ENCODE measurements at regions not wholly inside any gene's neighbourhood (a gene's known extent, or its start where the extent isn't known, plus 50 kb on each side); places are given as distances from the start of the nearest gene placed in this dataset.
"Not testable (repeated sequence)": the region's sequence is repeated elsewhere in the genome, so short reads cannot be mapped to it uniquely, and the experiment has no call there.

GRCh38 chr1:115153966-115154557 lies 64.8 kb upstream of the TSPAN2 start:
- H3K9ac ChIP-seq (ENCODE audit: control insufficient read depth, insufficient read depth, low read length) = no peak overlapping the region
- no peak overlapping the region for H2AFZ ChIP-seq (ENCODE audit: control insufficient read depth, low read depth, low read length)
- no peaks in the 10 kb centered on the region for H4K20me1 ChIP-seq (ENCODE audit: control insufficient read depth, insufficient read depth)
- in situ Hi-C loops (cut with MboI) = no loop called here
- WGBS (ENCODE audit: insufficient coverage, insufficient replicate concordance, low lambda C conversion rate, missing lambda C conversion rate) = 84% methylated on average over 5 of the region's 5 CpGs
- no peak overlapping the region for H3K4me2 ChIP-seq (ENCODE audit: control insufficient read depth, insufficient read depth)
- SMC1A ChIA-PET (ENCODE audit: uncharacterized antibody, unreplicated experiment) = no interaction called here
- no peak for FAIRE-seq
- CTCF ChIA-PET = no interaction called here
- no peaks in the 10 kb centered on the region for H3K36me3 ChIP-seq (ENCODE audit: control insufficient read depth in 2 of 2, insufficient read depth in 2 of 2, low read length in 1 of 2)
- TF ChIP-seq, protein P1, sequence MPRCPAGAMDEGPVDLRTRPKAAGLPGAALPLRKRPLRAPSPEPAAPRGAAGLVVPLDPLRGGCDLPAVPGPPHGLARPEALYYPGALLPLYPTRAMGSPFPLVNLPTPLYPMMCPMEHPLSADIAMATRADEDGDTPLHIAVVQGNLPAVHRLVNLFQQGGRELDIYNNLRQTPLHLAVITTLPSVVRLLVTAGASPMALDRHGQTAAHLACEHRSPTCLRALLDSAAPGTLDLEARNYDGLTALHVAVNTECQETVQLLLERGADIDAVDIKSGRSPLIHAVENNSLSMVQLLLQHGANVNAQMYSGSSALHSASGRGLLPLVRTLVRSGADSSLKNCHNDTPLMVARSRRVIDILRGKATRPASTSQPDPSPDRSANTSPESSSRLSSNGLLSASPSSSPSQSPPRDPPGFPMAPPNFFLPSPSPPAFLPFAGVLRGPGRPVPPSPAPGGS (IDR thresholded peaks at IDR 0.05; ENCODE audit: borderline replicate concordance, insufficient read depth, low read depth, low read length, poor library complexity, severe bottlenecking) = no peak
- TF ChIP-seq BRCA1 (IDR thresholded peaks at IDR 0.05; ENCODE audit: low read depth, low read length) = no peak
- TF ChIP-seq HDAC2 (IDR thresholded peaks at IDR 0.05) = no peak
- TF ChIP-seq KAT2A (conservative IDR thresholded peaks at IDR 0.05; ENCODE audit: control insufficient read depth, low read depth, low read length) = no peak
- POLR2A ChIA-PET = no interaction called here
- ATAC-seq = no peak
- no TSS peak for BruUV-seq (replicated peaks)
- intact Hi-C loops (cut with micrococcal nuclease; ENCODE audit: unreplicated experiment) = no loop called here
- no peaks in the 10 kb centered on the region for H3K27me3 ChIP-seq (replicated peaks in 1 of 2; ENCODE audit: control insufficient read depth in 2 of 2, insufficient read depth in 2 of 2, low read length in 1 of 2)
- no peak overlapping the region for H3K4me3 ChIP-seq
- no peaks in the 10 kb centered on the region for H3K9me3 ChIP-seq (replicated peaks; ENCODE audit: control insufficient read depth, insufficient read depth, low read length)
- no peak for DNase-seq (ENCODE audit: low read depth, low spot score)
- no peaks in the 10 kb centered on the region for H3K4me1 ChIP-seq (ENCODE audit: control insufficient read depth, insufficient read depth, low read length)
- no peaks in the 10 kb centered on the region for H3K79me2 ChIP-seq (ENCODE audit: control insufficient read depth, insufficient read depth, low read length)
- H3K27ac ChIP-seq (ENCODE audit: control insufficient read depth, insufficient read depth) = no peak overlapping the region
- RAD21 ChIA-PET (ENCODE audit: unreplicated experiment) = no interaction called here

- FAIRE-seq; H3K9me3 ChIP-seq (replicated peaks; ENCODE audit: control insufficient read depth, insufficient read depth, low read length); BruUV-seq (replicated peaks); in situ Hi-C loops (cut with MboI); CTCF ChIA-PET; H3K36me3 ChIP-seq (ENCODE audit: control insufficient read depth in 2 of 2, insufficient read depth in 2 of 2, low read length in 1 of 2); H2AFZ ChIP-seq (ENCODE audit: control insufficient read depth, low read depth, low read length); H3K4me3 ChIP-seq; SMC1A ChIA-PET (ENCODE audit: uncharacterized antibody, unreplicated experiment); DNase-seq (ENCODE audit: low read depth, low spot score); H3K27me3 ChIP-seq (replicated peaks in 1 of 2; ENCODE audit: control insufficient read depth in 2 of 2, insufficient read depth in 2 of 2, low read length in 1 of 2); H3K79me2 ChIP-seq (ENCODE audit: control insufficient read depth, insufficient read depth, low read length); H3K4me1 ChIP-seq (ENCODE audit: control insufficient read depth, insufficient read depth, low read length); H4K20me1 ChIP-seq (ENCODE audit: control insufficient read depth, insufficient read depth); intact Hi-C loops (cut with micrococcal nuclease; ENCODE audit: unreplicated experiment); ATAC-seq; H3K27ac ChIP-seq (ENCODE audit: control insufficient read depth, insufficient read depth); H3K9ac ChIP-seq (ENCODE audit: control insufficient read depth, insufficient read depth, low read length); RAD21 ChIA-PET (ENCODE audit: unreplicated experiment); H3K4me2 ChIP-seq (ENCODE audit: control insufficient read depth, insufficient read depth): not testable (repeated sequence)
- POLR2A ChIA-PET = interaction anchor here (0.7 kb wide), 1 partner anchor 231 kb away, joined by 3 read pairs; no protein-coding TSS in a partner anchor
- 35% methylated on average over 17 of the region's 22 CpGs for WGBS (ENCODE audit: insufficient coverage, insufficient replicate concordance, low lambda C conversion rate, missing lambda C conversion rate)
Observed at GRCh38 chr1:115147928-115148327, 58.6 kb upstream of the TSPAN2 start.

Data from GM12878 (cell line).